KOPT-K1 (cell line): ENCODE measurements at regions not wholly inside any gene's neighbourhood (a gene's known extent, or its start where the extent isn't known, plus 50 kb on each side); places are given as distances from the start of the nearest gene placed in this dataset.

Experiments used
- H3K27ac ChIP-seq: fragments of 200-600 bp; sonication (generic); 2 replicates; pipeline ENCODE4 v1.5.1; 2016; ENCODE audit warnings: antibody characterized with exemption, mild to moderate bottlenecking, low read depth, low read length; ENCODE audit not compliant: poor library complexity, severe bottlenecking
- H3K36me3 ChIP-seq: fragments of 200-600 bp; sonication (generic); 2 replicates; pipeline ENCODE4 v1.5.1; 2017; ENCODE audit warnings: antibody characterized with exemption, mild to moderate bottlenecking, low read length, moderate library complexity; ENCODE audit not compliant: insufficient read depth
- H3K9me3 ChIP-seq: fragments of 200-600 bp; sonication (generic); 2 replicates; pipeline ENCODE4 v1.5.1; 2017; ENCODE audit warnings: antibody characterized with exemption, low read length, mild to moderate bottlenecking; ENCODE audit not compliant: insufficient read depth, poor library complexity, severe bottlenecking

DNA sequence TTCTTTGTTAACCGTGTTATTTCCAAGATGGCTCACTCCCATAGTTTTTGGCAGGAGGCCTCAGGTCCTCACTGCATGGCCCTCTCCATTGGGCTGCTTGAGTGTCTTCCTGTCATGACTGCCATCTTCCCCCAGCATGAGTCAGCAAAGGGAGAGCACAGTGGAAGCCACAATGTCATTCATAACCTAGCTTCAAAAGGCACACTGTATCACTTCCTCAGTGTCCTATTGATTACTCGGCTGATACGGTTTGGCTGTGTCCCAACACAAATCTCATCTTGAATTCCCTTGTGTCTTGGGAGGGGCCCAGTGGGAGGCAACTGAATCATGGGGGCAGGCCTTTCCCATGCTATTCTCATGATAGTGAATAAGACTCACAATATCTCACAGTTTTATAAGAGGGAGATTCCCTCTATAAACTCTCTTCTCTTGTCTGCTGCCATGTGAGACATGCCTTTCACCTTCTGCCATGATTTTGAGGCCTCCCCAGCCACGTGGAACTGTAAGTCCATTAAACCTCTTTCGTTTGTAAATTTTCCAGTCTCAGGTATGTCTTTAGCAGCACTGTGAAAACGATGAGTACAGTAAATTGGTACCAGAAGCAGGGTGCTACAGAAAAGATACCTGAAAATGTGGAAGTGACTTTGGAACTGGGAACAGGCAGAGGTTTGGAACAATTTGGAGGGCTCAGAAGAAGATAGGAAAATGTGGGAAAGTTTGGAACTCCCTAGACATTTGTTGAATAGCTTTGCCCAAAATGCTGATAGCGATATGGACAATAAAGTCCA lies 106.5 kb downstream of the PRLHR start:
- no peaks in the 10 kb centered on the region for H3K36me3 ChIP-seq
- H3K9me3 ChIP-seq, result peaks cover 23% of the 10 kb centered on the region
- H3K27ac ChIP-seq, result no peak overlapping the region

DNA sequence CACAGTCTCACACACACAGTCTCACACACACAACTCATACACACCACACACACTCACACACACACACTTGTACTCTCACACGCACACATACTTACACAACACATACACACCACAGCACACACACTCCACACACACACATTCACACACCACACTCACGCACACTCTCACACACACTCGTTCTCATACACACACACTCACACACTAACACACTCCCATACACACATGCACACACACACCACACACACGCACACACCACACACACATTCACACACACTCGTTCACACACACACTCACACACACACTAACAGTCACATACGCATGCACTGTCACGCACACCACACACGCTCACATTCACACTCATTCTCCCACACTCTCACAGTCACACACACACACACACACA lies 109.8 kb downstream of the PRLHR start:
- Histone ChIP-seq H3K9me3 (peaks cover 14% of the 10 kb centered on the region), H3K36me3 (no peaks in the 10 kb centered on the region), H3K27ac (no peak overlapping the region)

DNA sequence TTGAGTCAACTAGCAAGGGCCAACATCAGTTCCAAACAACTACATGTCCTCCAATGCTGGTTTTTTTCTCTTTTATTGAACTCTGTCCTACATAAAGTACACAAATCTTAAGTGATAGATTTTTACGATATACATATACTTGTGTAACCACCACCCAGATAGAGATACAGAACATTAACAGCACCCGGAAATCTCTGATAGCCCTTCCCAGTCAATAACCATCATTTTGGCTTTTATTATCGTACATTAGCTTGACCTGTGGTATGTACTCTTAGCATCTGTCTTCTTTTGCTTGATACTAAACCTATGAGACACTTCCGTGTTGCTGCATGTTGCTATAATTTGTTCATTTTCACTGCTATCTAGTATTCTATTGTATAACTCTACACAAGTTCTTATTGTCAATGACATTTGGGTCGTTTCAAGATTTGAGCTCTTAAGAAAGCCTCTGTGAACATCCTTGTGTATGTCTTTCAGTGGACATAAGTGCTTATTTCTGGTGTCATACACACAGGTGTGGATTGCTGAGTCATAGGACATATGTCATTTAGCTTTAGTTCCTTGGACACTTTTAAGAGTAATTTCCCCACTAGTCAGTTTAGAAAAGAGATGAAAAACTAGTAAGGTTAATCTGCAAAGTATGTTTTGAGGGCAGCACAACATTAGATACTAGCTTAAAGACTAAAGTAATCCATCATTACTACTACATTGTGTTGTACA lies 111.1 kb downstream of the PRLHR start:
- Histone ChIP-seq H3K27ac (no peak overlapping the region), H3K36me3 (no peaks in the 10 kb centered on the region), H3K9me3 (peaks cover 6% of the 10 kb centered on the region)

DNA sequence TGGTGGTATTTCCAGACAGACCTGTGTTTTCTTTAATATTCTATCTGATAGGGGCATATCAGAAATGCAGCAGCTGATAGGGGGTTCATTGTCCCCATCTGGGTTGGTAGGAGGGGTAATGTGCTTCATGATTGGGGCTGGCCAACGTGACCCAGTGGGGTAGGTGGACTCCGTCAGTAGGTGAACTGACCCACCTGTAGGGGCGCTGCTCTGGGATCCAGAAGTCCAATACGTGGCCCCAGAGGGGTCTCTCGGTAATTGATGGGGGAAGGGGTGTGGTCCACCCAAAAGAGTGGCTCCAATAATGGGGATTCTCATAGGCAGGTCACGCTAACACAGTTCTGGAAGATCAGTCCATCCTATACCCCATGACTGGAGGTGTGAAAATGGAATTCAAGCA lies 112.0 kb downstream of the PRLHR start:
- H3K9me3 ChIP-seq, result peaks cover under 1% of the 10 kb centered on the region
- H3K27ac ChIP-seq, result no peak overlapping the region
- H3K36me3 ChIP-seq, result no peaks in the 10 kb centered on the region

DNA sequence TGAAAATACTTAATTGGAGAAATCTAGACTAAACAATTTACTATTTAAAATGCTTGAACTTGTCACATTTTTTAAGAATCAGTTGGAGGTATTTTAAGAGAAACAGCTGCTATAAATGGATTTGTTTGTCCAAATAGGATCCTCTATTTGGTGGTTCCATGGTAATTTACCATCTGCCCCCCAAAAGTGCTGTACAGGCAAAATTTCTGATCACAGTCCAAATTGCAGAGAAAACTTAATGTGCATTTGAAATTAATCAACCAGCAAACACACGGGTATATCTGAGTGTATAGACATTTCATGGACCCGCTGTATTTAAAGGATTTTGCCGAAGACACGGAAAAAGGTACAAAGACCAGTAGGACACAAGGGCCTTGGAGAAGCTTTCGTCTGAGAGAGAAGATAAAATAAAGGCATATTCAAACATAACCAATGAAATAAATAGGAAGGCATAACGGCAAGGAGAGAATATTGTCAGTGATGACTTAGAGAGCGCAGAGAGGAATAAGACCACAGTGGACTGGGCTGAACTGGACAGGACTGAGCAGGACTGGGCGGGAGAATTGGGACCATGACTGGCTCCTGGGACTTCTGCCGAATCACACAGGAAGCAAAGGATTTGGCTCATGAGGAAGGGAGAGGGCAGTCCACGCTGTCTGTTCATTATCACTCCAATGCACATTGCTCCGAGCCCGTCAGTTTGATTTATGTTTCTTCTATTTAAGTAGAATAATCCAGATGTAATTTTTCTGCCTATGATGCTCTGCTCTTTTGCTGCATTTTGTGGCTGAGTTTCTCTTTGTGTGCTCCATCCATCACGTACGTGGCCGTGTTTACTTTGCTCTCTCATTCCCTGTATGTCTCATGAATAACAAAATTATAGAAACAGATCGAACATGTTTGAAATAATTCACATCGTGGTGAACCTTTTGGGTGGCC lies 112.8 kb downstream of the PRLHR start:
- no peaks in the 10 kb centered on the region for H3K9me3 ChIP-seq
- no peak overlapping the region for H3K27ac ChIP-seq
- H3K36me3 ChIP-seq, result no peaks in the 10 kb centered on the region

DNA sequence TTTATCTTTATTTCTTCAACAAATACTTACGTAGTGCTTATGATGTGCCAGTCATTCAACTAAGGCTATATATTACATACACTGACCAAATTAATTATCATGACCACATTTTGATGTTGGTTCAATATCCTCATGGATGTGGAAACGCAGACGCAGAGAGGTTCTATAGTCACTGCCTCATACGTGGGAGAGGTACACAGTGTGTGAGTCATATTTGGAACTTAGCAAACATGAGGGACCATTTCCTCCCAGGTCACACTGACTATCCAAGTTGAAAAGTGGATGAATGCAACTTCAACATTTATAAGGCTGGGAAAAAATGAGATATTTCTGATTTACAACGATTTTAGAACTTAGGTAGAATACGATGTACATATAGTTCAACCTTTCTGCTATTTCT lies 113.6 kb downstream of the PRLHR start:
- no peaks in the 10 kb centered on the region for H3K9me3 ChIP-seq
- H3K36me3 ChIP-seq, result no peaks in the 10 kb centered on the region
- H3K27ac ChIP-seq, result no peak overlapping the region

DNA sequence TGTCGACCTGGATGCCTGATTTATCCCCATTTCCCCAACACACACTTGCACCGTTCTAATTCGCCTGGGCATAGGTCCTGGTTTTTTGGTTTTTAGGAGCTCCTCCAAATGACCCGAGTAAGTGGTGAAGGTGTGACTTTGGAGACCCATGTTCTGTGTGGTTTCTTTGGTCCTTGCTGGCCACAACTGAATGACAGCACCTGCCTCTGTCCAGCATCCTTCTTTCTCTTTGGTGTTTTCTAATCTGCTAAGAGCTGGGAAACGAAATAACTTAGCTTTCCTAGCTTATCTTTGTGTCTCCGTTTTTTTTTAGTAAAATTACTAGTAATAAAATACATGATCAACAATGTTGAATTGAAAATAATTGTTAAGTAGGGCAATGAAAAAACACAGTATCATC lies 120.2 kb downstream of the PRLHR start:
- H3K9me3 ChIP-seq, result no peaks in the 10 kb centered on the region
- H3K27ac ChIP-seq, result no peak overlapping the region
- no peaks in the 10 kb centered on the region for H3K36me3 ChIP-seq

DNA sequence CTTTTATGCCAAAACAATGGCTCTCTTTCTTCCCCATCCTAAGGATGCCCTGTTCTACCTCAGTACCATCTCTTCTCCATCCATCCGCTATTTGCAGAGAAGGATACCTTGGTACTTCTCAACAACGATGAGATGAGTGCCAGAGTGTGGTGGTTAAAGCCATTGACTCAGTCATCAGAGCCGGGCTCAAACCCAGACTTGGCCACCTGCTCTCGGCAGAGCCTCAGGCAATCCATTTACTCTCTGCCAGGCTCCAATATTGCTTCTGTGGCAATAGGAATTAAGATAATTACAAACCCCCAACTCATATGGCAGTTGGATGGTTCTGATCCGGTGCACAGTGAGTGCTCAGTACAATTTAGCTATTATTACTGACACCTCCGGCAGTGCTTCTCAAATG lies 121.3 kb downstream of the PRLHR start:
- Histone ChIP-seq H3K36me3 (no peaks in the 10 kb centered on the region), H3K27ac (no peak overlapping the region), H3K9me3 (no peaks in the 10 kb centered on the region)

DNA sequence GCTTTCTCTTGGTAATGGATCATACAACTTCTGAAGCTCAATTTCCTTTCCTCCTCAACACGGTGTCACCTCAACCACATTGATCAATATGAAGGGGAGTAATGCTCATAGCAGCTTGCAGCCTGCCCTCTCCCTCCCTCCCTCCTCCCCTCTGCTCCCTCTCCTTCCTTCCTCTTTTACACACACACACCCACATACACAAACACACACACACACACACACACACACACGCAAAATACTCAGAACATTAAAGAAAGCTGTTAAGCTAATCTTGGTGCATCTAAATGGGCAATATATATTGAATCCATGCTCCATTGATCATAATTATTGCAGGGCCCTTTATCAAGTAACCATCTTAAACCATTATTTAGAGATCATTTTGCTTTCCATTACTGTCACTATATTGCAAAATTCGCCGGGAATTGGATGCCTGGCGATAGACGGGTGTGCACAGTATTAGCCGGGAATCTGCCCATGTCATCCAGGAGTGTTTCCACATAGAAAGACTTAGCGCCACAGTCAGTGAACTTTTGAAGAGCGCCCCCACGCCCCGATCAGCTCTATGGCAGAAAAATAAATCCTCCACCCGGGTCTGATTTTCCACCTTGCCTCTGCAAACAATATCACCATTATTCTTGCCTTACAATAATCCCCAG lies 122.0 kb downstream of the PRLHR start:
- Histone ChIP-seq H3K36me3 (no peaks in the 10 kb centered on the region), H3K27ac (no peak overlapping the region), H3K9me3 (no peaks in the 10 kb centered on the region)

DNA sequence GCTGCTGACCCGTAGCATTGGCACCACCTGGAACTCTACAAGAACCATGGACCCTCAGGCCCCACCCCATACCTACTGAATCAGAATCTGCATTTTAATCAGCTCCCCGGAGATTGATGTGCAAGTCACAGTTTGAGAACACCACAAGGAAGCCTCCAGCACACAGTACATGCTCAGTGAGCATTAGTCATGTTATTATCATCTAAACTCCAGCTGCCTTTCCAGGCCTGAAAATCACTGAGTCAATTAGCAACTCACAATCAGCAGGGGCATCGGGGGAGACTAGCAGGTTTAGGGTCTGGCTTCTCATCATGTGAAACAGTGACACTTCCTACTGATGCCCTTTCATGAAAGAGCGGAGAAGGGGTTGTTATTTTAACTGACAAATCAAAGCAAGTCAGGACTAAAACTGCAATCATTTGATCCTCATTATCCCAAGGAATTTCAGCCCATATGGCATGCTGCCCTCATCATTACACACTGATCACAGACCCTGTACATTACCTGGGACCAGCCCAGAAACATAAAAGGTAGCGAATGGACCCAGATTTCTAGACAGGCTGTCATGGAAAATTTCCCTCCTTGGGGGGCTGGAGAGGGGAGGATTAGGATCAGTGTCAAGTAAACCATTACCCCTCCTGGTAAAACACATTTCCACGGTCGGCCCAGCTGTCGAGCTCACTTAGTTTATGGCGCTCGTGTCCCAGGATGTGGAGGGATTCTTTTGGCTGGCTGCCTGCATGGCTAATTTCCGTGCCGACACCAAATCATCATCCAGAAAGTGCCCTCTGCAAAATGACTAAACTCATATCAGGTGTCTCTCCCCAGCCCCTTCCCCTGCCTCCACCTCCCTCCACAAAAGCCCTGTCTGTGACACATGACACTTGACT lies 122.8 kb downstream of the PRLHR start:
- H3K27ac ChIP-seq, result no peak overlapping the region
- H3K36me3 ChIP-seq, result no peaks in the 10 kb centered on the region
- no peaks in the 10 kb centered on the region for H3K9me3 ChIP-seq

DNA sequence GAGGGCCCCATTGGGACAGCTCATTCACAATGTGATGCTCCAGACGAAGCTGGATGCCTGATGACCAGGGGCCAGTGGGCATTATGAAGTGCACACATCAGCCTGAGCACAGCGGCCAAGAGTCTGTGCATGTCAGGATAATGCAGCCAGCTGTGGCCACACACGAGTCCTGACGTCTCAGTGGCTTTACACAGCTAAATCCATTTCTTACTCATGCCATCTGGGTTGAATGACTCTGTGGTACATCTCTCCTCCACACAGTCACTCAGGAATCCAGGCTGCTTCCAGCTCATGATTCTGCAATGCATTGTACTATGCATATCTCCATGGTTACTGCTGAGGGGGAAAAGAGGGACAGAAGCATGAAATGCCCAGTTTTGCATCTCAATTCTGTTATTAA lies 123.6 kb downstream of the PRLHR start:
- no peak overlapping the region for H3K27ac ChIP-seq
- no peaks in the 10 kb centered on the region for H3K9me3 ChIP-seq
- no peaks in the 10 kb centered on the region for H3K36me3 ChIP-seq

DNA sequence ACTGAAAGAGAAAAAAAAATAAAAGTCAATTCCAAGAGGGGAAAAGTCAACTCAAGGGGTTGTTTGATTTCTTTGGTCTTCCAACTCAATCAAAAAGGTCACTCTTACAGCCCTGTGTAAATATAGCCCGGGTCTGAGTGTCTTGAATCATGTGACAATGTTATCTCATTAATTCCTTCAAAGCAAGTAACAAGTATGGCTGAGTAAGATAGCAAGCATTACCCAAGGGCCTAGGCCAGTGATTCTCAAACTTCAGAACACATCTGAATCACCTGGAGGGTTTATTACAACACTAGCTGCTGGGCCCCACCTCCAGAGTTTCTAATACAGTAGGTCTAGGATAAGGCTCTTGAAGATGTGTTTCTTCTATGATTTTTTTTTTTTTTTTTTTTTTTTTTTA lies 125.0 kb downstream of the PRLHR start:
- H3K9me3 ChIP-seq, result no peaks in the 10 kb centered on the region
- no peak overlapping the region for H3K27ac ChIP-seq
- H3K36me3 ChIP-seq, result no peaks in the 10 kb centered on the region

DNA sequence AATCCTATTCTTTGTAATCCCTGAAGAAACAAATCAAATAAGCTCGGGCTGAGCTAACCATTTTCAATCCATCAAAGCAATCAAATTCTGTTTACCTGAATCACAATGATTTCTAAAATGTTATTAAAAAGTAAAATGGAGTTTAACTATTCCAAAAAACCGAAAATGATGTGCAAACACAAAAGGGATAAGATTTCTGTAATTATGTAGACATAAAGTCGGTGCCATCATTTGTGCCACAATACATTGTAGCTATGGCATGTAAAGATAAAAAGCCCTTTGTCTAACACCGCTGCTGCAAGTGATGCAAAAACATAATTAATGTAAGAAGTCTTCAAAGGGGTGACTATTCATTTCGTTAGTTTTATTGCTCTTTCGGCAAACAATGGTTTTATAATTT lies 125.1 kb upstream of the FAM204A start:
- H3K9me3 ChIP-seq, result no peaks in the 10 kb centered on the region
- no peaks in the 10 kb centered on the region for H3K36me3 ChIP-seq
- no peak overlapping the region for H3K27ac ChIP-seq

DNA sequence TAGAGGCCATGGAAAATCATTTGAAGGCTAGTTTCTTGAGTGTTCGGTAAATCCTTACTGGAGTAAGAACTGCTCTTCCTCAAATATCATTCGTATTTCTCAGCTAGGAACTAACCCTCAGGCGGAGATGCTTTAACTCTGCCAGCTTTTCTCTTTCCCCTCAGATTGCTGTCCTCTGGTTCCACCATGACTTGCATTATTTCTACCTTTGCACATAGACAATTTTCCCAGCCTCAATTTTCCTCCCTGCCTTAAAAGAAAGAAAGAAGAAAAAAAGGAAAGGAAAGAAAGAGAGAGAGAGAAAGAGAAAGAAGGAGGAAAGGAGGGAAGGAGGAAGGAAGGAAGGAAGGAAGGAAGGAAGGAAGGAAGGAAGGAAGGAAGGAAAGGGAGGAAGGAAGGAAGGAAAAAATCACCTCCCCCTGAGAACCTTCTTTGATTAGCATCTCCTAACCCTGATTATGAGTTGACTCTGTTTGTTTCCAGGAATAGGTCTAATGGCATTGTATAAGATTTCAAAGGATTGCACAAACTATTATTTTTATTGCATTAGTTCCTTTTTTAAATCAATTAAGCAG lies 123.3 kb upstream of the FAM204A start:
- H3K36me3 ChIP-seq, result no peaks in the 10 kb centered on the region
- H3K9me3 ChIP-seq, result no peaks in the 10 kb centered on the region
- no peak overlapping the region for H3K27ac ChIP-seq
